Astrocyte of the spinal cord (primary cell): ENCODE measurements at regions not wholly inside any gene's neighbourhood (a gene's known extent, or its start where the extent isn't known, plus 50 kb on each side); places are given as distances from the start of the nearest gene placed in this dataset.
A peak's percentile ranks its signal among the peaks of the same experiment; 100 is the strongest.

Experiments
- DNase-seq: peaks from one replicate; pipeline ENCODE4 v3.0.0; 2011; ENCODE audit warnings: low read depth, low spot score
- H3K4me3 ChIP-seq: 2 replicates; pipeline ENCODE4 v1.5.1; 2011; ENCODE audit warnings: low read depth, mild to moderate bottlenecking, low read length, moderate library complexity
- CTCF ChIP-seq: IDR thresholded peaks from 2 replicates; pipeline ENCODE4 v1.5.1; 2012; ENCODE audit warnings: low read depth, mild to moderate bottlenecking, low read length, inconsistent platforms
- in situ Hi-C: cut with HindIII; loops from 2 replicates; pipeline ENCODE4 v1.10.0; 2017; ENCODE audit warnings: low sequenced_read_pairs

- TF ChIP-seq CTCF = no peak
Observed at GRCh38 chr1:95809391-95809790, 575.4 kb downstream of the RWDD3 start.

DNA sequence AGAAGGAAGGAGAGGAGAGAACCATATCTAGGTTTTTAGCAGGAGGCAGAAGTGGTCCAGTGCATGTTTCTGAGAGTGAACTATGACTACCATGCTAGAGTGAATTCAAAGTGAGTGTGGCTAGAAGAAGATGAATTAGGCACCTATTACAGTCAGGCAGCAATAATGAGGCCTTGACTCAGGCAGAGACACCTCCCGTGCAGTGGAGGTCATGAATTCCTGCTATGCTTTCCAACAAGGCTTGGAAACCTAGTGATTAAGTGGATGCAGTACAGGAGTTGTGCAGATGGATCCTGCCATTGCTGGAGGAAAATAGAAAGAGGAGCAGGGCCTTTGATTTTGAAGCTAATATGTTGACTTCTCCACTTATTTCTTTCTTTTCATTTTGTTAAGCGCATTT lies 581.5 kb downstream of the RWDD3 start:
- H3K4me3 ChIP-seq = no peak overlapping the region
- DNase-seq = no peak
- no peak for TF ChIP-seq CTCF
- in situ Hi-C loops = no loop called here

More at GRCh38 chr1:95809391-95809790, 575.4 kb downstream of the RWDD3 start:
- in situ Hi-C loops = no loop called here
- no peak for DNase-seq
- H3K4me3 ChIP-seq = no peak overlapping the region

DNA sequence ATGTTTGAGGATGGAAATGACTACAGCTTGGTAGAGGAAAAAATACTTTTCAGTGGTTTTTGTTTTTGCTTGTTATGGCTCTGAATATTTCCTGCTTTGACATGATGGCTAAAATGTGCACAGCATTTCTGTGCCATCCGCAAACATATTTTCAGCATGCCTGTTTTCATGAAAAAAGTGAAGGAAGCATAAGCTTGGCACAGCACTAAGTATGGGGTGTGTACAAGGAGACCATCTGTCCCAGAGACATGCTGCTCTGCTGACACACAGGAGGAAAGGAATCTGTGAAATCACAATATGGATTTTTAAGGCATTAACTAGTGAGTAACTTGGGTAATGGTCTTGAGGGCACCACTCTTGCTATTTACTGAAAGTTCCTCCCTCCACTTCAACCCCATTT lies 595.5 kb downstream of the RWDD3 start:
- no peak overlapping the region for H3K4me3 ChIP-seq
- in situ Hi-C loops = no loop called here
- no peak for DNase-seq
- TF ChIP-seq CTCF = no peak

- in situ Hi-C loops = no loop called here
- H3K4me3 ChIP-seq = no peak overlapping the region
- peak; percentile 21 for DNase-seq
- no peak for TF ChIP-seq CTCF
Observed at GRCh38 chr1:95832370-95832769, 598.4 kb downstream of the RWDD3 start.

DNA sequence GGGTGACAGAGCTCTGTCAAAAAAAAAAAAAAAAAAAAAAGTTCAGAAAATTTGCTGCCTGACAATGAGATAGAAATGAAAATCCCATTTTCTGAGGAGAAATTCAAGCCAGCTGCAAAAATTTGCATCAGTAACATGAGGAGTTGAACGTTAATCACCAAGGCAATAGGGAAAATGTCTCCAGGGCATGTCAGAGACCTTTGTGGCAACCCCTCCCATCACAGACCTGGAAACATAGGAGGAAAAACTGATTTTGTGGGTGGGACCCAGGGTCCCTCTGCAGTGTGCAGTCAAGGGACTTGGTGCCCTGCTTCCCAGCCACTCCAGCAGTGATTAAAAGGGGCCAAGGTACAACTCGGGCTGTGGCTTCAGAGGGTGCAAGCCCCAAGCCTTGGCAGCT lies 615.4 kb downstream of the RWDD3 start:
- DNase-seq = no peak
- no peak for TF ChIP-seq CTCF
- in situ Hi-C loops = no loop called here
- H3K4me3 ChIP-seq = no peak overlapping the region

- in situ Hi-C loops = no loop called here
- TF ChIP-seq CTCF = no peak
- no peak for DNase-seq
- H3K4me3 ChIP-seq = no peak overlapping the region
Observed at GRCh38 chr1:95850165-95850649, 616.2 kb downstream of the RWDD3 start.

GRCh38 chr1:95850763-95851162 lies 616.8 kb downstream of the RWDD3 start:
- no peak overlapping the region for H3K4me3 ChIP-seq
- TF ChIP-seq CTCF = no peak
- no peak for DNase-seq
- in situ Hi-C loops = no loop called here
